ENCODE measurements at regions not wholly inside any gene's neighbourhood (a gene's known extent, or its start where the extent isn't known, plus 50 kb on each side); places are given as distances from the start of the nearest gene placed in this dataset.

GRCh38 chr1:72606216-72606810, 324.0 kb upstream of the NEGR1 start:
- no peak for TF ChIP-seq GATA2 (IDR thresholded peaks at IDR 0.05; ENCODE audit: low read depth, low read length)
- no peak for TF ChIP-seq GATA3 (IDR thresholded peaks at IDR 0.05; ENCODE audit: low read depth, low read length)

All from SH-SY5Y (cell line).